Fibroblast of pulmonary artery (primary cell): ENCODE measurements at regions not wholly inside any gene's neighbourhood (a gene's known extent, or its start where the extent isn't known, plus 50 kb on each side); places are given as distances from the start of the nearest gene placed in this dataset.
"Not testable (repeated sequence)": the region's sequence is repeated elsewhere in the genome, so short reads cannot be mapped to it uniquely, and the experiment has no call there.

Experiments used
- DNase-seq: peaks from one replicate; pipeline ENCODE4 v3.0.0-alpha.2; 2010; ENCODE audit warnings: low read depth
- H3K4me3 ChIP-seq: replicated peaks from 2 replicates; pipeline ENCODE4 v1.5.1; 2011; ENCODE audit warnings: low read depth, mild to moderate bottlenecking, control low read depth, low read length, moderate library complexity
- TF ChIP-seq, protein P1 (sequence below): IDR thresholded peaks from 2 replicates; pipeline ENCODE4 v1.5.1; 2011; ENCODE audit warnings: mild to moderate bottlenecking, control low read depth, low read length, inconsistent platforms; ENCODE audit errors: missing control alignments

DNA sequence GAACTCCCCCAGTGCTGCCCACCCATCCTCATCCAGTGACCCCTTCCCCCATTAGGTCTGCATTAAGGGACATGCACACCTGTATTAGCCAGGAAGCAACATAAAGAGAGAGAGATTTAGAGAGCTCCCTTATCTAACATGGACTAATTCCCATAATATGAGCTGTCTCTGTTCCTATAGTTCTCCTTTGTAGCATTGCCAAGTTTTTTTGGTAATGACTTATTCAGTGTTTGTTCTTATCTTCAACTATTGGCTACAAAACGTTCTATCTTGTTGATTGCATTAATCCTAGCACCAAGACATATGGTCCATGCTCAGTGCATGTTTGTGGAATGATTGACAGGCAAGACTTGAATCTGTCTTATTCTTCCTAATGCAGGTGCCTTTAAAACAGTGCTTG, 264.0 kb downstream of the ADGRL2 start:
- H3K4me3 ChIP-seq, result no peak overlapping the region
- DNase-seq, result no peak
- TF ChIP-seq, protein P1, sequence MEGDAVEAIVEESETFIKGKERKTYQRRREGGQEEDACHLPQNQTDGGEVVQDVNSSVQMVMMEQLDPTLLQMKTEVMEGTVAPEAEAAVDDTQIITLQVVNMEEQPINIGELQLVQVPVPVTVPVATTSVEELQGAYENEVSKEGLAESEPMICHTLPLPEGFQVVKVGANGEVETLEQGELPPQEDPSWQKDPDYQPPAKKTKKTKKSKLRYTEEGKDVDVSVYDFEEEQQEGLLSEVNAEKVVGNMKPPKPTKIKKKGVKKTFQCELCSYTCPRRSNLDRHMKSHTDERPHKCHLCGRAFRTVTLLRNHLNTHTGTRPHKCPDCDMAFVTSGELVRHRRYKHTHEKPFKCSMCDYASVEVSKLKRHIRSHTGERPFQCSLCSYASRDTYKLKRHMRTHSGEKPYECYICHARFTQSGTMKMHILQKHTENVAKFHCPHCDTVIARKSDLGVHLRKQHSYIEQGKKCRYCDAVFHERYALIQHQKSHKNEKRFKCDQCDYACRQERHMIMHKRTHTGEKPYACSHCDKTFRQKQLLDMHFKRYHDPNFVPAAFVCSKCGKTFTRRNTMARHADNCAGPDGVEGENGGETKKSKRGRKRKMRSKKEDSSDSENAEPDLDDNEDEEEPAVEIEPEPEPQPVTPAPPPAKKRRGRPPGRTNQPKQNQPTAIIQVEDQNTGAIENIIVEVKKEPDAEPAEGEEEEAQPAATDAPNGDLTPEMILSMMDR, result no peak

DNA sequence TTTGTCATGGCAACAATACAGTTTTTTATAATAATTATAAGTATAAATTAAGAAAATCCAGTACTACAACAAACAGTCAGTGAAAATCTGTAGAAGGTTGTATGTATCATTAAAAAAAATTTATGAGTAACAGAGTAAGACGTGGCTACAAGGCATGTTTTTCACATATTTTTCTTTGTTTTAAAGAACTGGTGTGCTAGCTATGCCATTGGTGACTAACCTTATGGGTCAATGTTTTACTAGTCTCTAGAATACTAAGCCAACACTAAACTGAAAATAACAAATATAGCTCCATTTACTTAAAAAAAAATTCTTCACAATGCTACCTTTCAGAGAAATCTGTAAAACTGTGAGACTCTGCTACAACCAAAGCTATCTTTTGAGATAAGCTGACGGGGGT, 261.5 kb downstream of the ADGRL2 start:
- TF ChIP-seq, protein P1, result no peak
- H3K4me3 ChIP-seq, result no peak overlapping the region
- DNase-seq, result no peak

DNA sequence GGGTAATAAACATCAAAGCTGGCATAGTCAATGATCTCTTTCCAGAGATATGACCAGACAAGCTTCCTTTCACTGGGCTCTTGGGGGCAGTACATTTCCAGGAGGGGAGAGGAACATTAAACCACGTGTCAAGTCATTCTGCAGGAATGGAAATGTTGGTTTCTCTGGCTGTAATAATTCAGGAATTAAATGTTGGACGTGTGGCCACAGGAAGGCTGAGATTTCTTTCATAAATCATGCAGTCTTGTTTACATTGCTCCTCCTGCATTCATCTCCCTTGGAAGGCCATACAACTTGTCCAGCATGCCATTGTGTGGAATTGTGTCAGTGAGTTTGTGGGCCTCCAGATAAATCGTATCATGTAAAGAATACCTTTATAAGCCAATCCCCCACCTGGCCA, 259.2 kb downstream of the ADGRL2 start:
- TF ChIP-seq, protein P1, result no peak
- H3K4me3 ChIP-seq, result no peak overlapping the region
- no peak for DNase-seq

DNA sequence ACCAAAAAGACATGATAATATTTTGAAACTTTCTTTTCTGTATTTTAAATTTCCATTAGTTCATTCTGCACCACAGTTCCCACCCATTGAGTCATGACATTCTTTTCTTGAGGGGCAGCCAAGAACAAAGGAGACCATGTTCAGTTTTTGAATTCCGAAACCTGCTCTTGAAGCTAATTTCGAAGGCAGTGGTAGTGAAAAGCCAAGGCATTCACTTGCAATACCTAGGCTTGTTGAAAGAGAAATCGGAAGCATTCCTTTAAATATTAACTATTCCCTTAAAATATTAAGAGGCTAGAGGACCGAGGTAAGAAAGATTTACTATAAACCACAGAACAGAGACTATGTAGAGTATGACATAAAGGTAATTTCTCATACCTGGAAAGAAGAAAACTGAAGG, 256.3 kb downstream of the ADGRL2 start:
- H3K4me3 ChIP-seq, result no peak overlapping the region
- DNase-seq, result no peak
- TF ChIP-seq, protein P1, result no peak

DNA sequence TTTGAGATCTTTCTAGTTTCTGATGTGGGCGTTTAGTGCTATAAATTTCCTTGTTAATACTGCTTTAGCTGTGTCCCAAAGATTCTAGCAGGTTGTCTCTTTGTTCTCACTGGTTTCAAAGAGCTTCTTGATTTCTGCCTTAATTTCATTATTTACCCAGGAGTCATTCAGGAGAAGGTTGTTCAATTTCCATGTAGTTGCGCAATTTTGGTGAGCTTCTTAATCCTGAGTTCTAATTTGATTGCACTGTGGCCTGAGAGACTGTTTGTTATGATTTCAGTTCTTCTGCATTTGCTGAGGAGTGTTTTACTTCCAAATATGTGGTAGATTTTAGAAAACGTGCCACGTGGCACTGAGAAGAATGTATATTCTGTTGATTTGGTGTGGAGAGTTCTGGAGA, 254.6 kb downstream of the ADGRL2 start:
- not testable (repeated sequence) for DNase-seq, H3K4me3 ChIP-seq

DNA sequence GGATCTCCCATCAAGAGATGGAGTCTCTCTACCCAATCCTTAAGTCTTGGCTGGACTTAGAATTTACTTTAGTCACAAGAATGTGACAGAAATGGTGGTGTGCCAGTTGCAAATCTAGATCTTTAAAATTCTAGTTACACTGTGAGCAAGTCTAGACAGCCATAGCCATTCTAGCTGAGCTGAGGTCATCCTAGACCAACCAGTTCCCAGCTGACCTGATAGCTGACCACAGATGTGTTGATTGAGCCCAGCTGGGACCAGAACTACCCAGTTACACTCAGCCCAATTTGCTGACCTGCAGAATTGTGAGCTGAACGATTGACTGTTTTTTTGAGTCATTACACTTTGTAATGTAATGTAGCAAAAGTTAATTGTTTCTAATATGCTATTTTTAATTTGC, 251.8 kb downstream of the ADGRL2 start:
- TF ChIP-seq, protein P1, result no peak
- H3K4me3 ChIP-seq, result no peak overlapping the region
- DNase-seq, result no peak

DNA sequence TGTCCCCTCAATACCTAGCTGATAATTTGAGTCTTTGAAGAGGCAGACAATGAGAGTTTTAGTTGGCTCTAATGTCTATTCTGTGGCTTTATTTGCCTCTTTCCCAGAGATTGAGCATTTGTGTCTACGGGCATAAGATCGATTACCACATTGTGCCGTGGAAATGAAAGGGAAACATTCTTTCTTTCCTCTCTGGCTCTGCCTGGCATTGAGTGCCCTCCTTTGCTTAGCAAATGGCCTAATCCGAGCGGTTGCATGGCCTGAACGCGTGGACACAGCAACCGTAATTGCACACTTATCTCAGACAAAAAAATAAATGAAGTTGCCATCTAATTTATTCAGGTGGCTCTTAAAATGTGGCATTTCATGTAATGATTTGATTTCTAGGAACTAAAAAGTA, 247.9 kb downstream of the ADGRL2 start:
- DNase-seq, result no peak
- H3K4me3 ChIP-seq, result no peak overlapping the region

More for the DNA sequence above, 247.9 kb downstream of the ADGRL2 start:
- TF ChIP-seq, protein P1, result no peak
